Panc1 (cell line): ENCODE measurements at regions not wholly inside any gene's neighbourhood (a gene's known extent, or its start where the extent isn't known, plus 50 kb on each side); places are given as distances from the start of the nearest gene placed in this dataset.

Source experiments
- ATAC-seq: fragments of 200-7000 bp; cut with Tn5 transposase; 2 replicates; pipeline ENCODE4 v1.9.1; 2020; ENCODE audit warnings: mild to moderate bottlenecking, moderate library complexity
- BruUV-seq: library from RNA; stranded (reverse); fragments of 400-500 nt; replicated peaks from 2 replicates; lab custom pipeline; 2021; lab: Mats Ljungman, UMichigan
- CTCF ChIA-PET: fragments of 300-600 bp; sonication (Branson Sonifier 250); formaldehyde crosslinking; loops from one replicate; lab custom pipeline; 2022; ENCODE audit warnings: antibody characterized with exemption; lab: Charles Lee
- POLR2A ChIA-PET: fragments of 300-600 bp; sonication (Branson Sonifier 250); formaldehyde crosslinking; loops from one replicate; lab custom pipeline; 2022; ENCODE audit warnings: antibody characterized with exemption; lab: Charles Lee
- DNase-seq: peaks from one replicate; pipeline ENCODE4 v3.0.0-alpha.2; 2010; ENCODE audit warnings: low read depth, low spot score
- H3K27ac ChIP-seq: 2 replicates; pipeline ENCODE4 v1.5.1; 2011; ENCODE audit warnings: mild to moderate bottlenecking, low read length, inconsistent platforms
- H3K27me3 ChIP-seq: fragments of 200-500 bp; sonication (Bioruptor generic); 2 replicates; pipeline ENCODE4 v1.6.0; 2014; ENCODE audit warnings: low read length, inconsistent platforms; ENCODE audit not compliant: control insufficient read depth, insufficient read depth
- H3K36me3 ChIP-seq: fragments of 200-500 bp; sonication (Bioruptor generic); 2 replicates; pipeline ENCODE4 v1.5.1; 2014; ENCODE audit warnings: inconsistent platforms, mild to moderate bottlenecking, low read length, moderate library complexity; ENCODE audit not compliant: control insufficient read depth, insufficient read depth
- H3K4me1 ChIP-seq: 2 replicates; pipeline ENCODE4 v1.5.1; 2011; ENCODE audit warnings: inconsistent platforms, mild to moderate bottlenecking, low read length, moderate library complexity; ENCODE audit not compliant: control insufficient read depth, insufficient read depth
- H3K4me3 ChIP-seq, 2 experiments: 2 replicates each; pipeline ENCODE4 v1.5.1; 2011 to 2012; ENCODE audit warnings: low read depth in 2 of 2, low read length in 2 of 2, mild to moderate bottlenecking in 2 of 2, inconsistent platforms in 1 of 2, moderate library complexity in 1 of 2
- H3K9me3 ChIP-seq: fragments of 200-500 bp; sonication (Bioruptor generic); 2 replicates; pipeline ENCODE4 v1.5.1; 2014; ENCODE audit warnings: low read depth, mild to moderate bottlenecking, inconsistent platforms, low read length, moderate library complexity; ENCODE audit not compliant: control insufficient read depth, insufficient read depth
- POLR2AphosphoS5 ChIP-seq: IDR thresholded peaks from 2 replicates; pipeline ENCODE4 v1.6.1; 2012; ENCODE audit warnings: mild to moderate bottlenecking, low read depth, low read length, moderate library complexity
- REST ChIP-seq, 2 experiments: IDR thresholded peaks; 2 replicates each; pipeline ENCODE4 v1.6.1; 2011 to 2012; ENCODE audit warnings: low read depth in 2 of 2, control low read depth in 1 of 2, low read length in 1 of 2, mild to moderate bottlenecking in 1 of 2, moderate library complexity in 1 of 2; ENCODE audit not compliant: insufficient read depth in 1 of 2
- SIN3A ChIP-seq: IDR thresholded peaks from 2 replicates; pipeline ENCODE4 v1.6.1; 2012; ENCODE audit warnings: low read depth, mild to moderate bottlenecking, low read length, moderate library complexity, borderline replicate concordance; ENCODE audit not compliant: insufficient read depth
- TCF7L2 ChIP-seq: IDR thresholded peaks from 2 replicates; pipeline ENCODE4 v1.6.1; 2011; ENCODE audit warnings: mild to moderate bottlenecking, low read depth, low read length, inconsistent platforms
- in situ Hi-C: cut with HindIII; loops from 2 replicates; pipeline ENCODE4 v1.10.0; 2016; ENCODE audit warnings: low sequenced_read_pairs, low pct_unique_long_range_greater_than_20kb
- intact Hi-C: fragments of 100-400 bp; cut with micrococcal nuclease; formaldehyde crosslinking; loops from one replicate; pipeline ENCODE4 v1.10.0; 2022; ENCODE audit not compliant: unreplicated experiment
- TF ChIP-seq, protein P1 (sequence below): fragments of 450-650 bp; IDR thresholded peaks from 2 replicates; pipeline ENCODE4 v1.5.1; 2017; ENCODE audit warnings: mild to moderate bottlenecking

DNA sequence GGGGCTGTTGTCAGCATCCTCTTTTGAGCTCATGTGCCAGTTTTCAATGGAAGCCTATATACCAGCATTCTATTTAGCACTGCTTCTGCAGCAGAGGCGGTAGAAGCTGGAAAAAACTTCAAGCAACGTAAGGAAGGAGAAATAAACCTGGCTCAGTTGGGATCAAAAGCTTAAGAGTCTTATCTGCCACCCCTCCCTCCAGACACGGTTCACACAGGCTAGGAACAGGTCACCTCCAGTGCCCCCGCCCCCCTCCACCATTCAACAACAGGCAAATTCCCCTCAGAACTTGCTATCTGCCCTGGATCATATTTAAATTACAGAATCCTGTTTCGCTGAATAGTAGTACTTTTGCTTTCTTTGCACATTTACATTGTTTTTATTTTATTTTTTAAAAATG lies 384.8 kb upstream of the PKDCC start:
- Histone ChIP-seq H3K4me3 (no peak overlapping the region), H3K27me3 (peaks cover 2% of the 10 kb centered on the region; the same call in 1 of the 2 replicates), H3K4me1 (no peaks in the 10 kb centered on the region), H3K27ac (no peak overlapping the region), H3K9me3 (no peaks in the 10 kb centered on the region), H3K36me3 (no peaks in the 10 kb centered on the region)
- in situ Hi-C loops, result no loop called here
- TF ChIP-seq POLR2AphosphoS5 (no peak), REST (IDR thresholded peaks at IDR 0.05; ENCODE audit: insufficient read depth in 1 of 2, low read depth in 2 of 2, low read length in 1 of 2) (no peak), TCF7L2 (no peak), SIN3A (no peak)
- TF ChIP-seq, protein P1, sequence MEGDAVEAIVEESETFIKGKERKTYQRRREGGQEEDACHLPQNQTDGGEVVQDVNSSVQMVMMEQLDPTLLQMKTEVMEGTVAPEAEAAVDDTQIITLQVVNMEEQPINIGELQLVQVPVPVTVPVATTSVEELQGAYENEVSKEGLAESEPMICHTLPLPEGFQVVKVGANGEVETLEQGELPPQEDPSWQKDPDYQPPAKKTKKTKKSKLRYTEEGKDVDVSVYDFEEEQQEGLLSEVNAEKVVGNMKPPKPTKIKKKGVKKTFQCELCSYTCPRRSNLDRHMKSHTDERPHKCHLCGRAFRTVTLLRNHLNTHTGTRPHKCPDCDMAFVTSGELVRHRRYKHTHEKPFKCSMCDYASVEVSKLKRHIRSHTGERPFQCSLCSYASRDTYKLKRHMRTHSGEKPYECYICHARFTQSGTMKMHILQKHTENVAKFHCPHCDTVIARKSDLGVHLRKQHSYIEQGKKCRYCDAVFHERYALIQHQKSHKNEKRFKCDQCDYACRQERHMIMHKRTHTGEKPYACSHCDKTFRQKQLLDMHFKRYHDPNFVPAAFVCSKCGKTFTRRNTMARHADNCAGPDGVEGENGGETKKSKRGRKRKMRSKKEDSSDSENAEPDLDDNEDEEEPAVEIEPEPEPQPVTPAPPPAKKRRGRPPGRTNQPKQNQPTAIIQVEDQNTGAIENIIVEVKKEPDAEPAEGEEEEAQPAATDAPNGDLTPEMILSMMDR, result no peak
- ATAC-seq (no peak), DNase-seq (no peak)
- no TSS peak for BruUV-seq
- intact Hi-C loops, result no loop called here
- POLR2A ChIA-PET, result no interaction called here
- CTCF ChIA-PET, result no interaction called here

DNA sequence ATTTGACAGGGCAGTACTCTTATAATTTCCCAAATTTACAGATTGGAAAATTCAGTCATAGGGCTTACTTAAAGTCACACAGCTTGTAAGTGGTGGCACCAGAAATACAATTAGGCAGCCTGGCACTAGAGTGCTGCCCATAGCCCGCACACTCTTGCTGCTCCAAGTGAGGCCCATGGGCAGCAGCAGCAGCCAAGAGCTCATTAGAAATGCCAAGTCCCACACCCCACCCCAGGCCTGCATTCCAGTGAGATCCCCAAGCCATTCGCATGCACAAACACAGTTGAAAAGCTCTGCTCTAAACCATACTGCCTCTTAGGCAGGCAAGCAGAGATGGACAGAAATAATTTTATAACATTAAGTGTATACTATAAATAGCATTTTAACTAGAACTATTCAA lies 379.3 kb upstream of the PKDCC start:
- CTCF ChIA-PET, result no interaction called here
- Histone ChIP-seq H3K27ac (no peak overlapping the region), H3K4me3 (no peak overlapping the region), H3K36me3 (no peaks in the 10 kb centered on the region), H3K27me3 (peaks cover 5% of the 10 kb centered on the region), H3K4me1 (no peaks in the 10 kb centered on the region), H3K9me3 (no peaks in the 10 kb centered on the region)
- POLR2A ChIA-PET, result interaction anchor here (0.6 kb wide), 1 partner anchor 48 kb away, joined by 3 read pairs; no protein-coding TSS in a partner anchor
- intact Hi-C loops (no loop called here), in situ Hi-C loops (no loop called here)
- TF ChIP-seq, protein P1, result no peak
- TF ChIP-seq REST (IDR thresholded peaks at IDR 0.05; ENCODE audit: insufficient read depth in 1 of 2, low read depth in 2 of 2, low read length in 1 of 2), result no peak
- no peak for TF ChIP-seq POLR2AphosphoS5
- no peak for TF ChIP-seq SIN3A
- no peak for TF ChIP-seq TCF7L2
- no peak for DNase-seq
- no peak for ATAC-seq
- no TSS peak for BruUV-seq
